ENCODE measurements at regions not wholly inside any gene's neighbourhood (a gene's known extent, or its start where the extent isn't known, plus 50 kb on each side); places are given as distances from the start of the nearest gene placed in this dataset.

GRCh38 chr15:70351391-70351790, 253.7 kb upstream of the TLE3 start:
- Mint-ChIP-seq H3K4me3 (no peak overlapping the region), H3K27me3 (ENCODE audit: low read depth) (no peaks in the 10 kb centered on the region), H3K4me1 (peaks cover 41% of the 10 kb centered on the region), H3K27ac (no peak overlapping the region), H3K36me3 (no peaks in the 10 kb centered on the region), H3K9me3 (no peaks in the 10 kb centered on the region)
- no peak for DNase-seq (ENCODE audit: low spot score in 2 of 2, unreplicated experiment in 2 of 2)
- no peak for TF ChIP-seq CTCF (IDR thresholded peaks at IDR 0.05; ENCODE audit: unreplicated experiment)

GRCh38 chr15:70348581-70349344, 251.0 kb upstream of the TLE3 start:
- DNase-seq (ENCODE audit: low spot score in 2 of 2, unreplicated experiment in 2 of 2) = peak in 1 of 2 experiments; percentile 37
- peaks cover 25% of the 10 kb centered on the region for H3K4me1 Mint-ChIP-seq
- H3K36me3 Mint-ChIP-seq = no peaks in the 10 kb centered on the region
- no peak for TF ChIP-seq CTCF (IDR thresholded peaks at IDR 0.05; ENCODE audit: unreplicated experiment)
- H3K27me3 Mint-ChIP-seq (ENCODE audit: low read depth) = no peaks in the 10 kb centered on the region
- no peaks in the 10 kb centered on the region for H3K9me3 Mint-ChIP-seq
- H3K4me3 Mint-ChIP-seq = no peak overlapping the region
- peak overlapping the region; percentile 6 for H3K27ac Mint-ChIP-seq

GRCh38 chr15:70348226-70348543, 250.5 kb upstream of the TLE3 start:
- Mint-ChIP-seq H3K4me1 (peaks cover 29% of the 10 kb centered on the region), H3K27me3 (ENCODE audit: low read depth) (no peaks in the 10 kb centered on the region)

GRCh38 chr15:70347321-70348225, 249.9 kb upstream of the TLE3 start:
- peak in 1 of 2 experiments; percentile 33 for DNase-seq (ENCODE audit: low spot score in 2 of 2, unreplicated experiment in 2 of 2)
- TF ChIP-seq CTCF (IDR thresholded peaks at IDR 0.05; ENCODE audit: unreplicated experiment) = no peak
- no peaks in the 10 kb centered on the region for H3K9me3 Mint-ChIP-seq
- H3K4me1 Mint-ChIP-seq = peaks cover 34% of the 10 kb centered on the region
- no peaks in the 10 kb centered on the region for H3K36me3 Mint-ChIP-seq
- no peak overlapping the region for H3K27ac Mint-ChIP-seq
- no peak overlapping the region for H3K4me3 Mint-ChIP-seq
- no peaks in the 10 kb centered on the region for H3K27me3 Mint-ChIP-seq (ENCODE audit: low read depth)

More at GRCh38 chr15:70348226-70348543, 250.5 kb upstream of the TLE3 start:
- H3K27ac Mint-ChIP-seq = no peak overlapping the region
- no peak for TF ChIP-seq CTCF (IDR thresholded peaks at IDR 0.05; ENCODE audit: unreplicated experiment)
- peak in 1 of 2 experiments; percentile 20 for DNase-seq (ENCODE audit: low spot score in 2 of 2, unreplicated experiment in 2 of 2)
- H3K4me3 Mint-ChIP-seq = no peak overlapping the region
- H3K36me3 Mint-ChIP-seq = no peaks in the 10 kb centered on the region
- no peaks in the 10 kb centered on the region for H3K9me3 Mint-ChIP-seq

GRCh38 chr15:70345251-70346019, 247.7 kb upstream of the TLE3 start:
- no peaks in the 10 kb centered on the region for H3K36me3 Mint-ChIP-seq
- DNase-seq (ENCODE audit: low spot score in 2 of 2, unreplicated experiment in 2 of 2) = peak in 1 of 2 experiments; percentile 34
- peaks cover 50% of the 10 kb centered on the region for H3K4me1 Mint-ChIP-seq
- no peak overlapping the region for H3K4me3 Mint-ChIP-seq
- H3K9me3 Mint-ChIP-seq = no peaks in the 10 kb centered on the region
- TF ChIP-seq CTCF (IDR thresholded peaks at IDR 0.05; ENCODE audit: unreplicated experiment) = no peak
- no peak overlapping the region for H3K27ac Mint-ChIP-seq
- no peaks in the 10 kb centered on the region for H3K27me3 Mint-ChIP-seq (ENCODE audit: low read depth)
